Activated naive CD4-positive, alpha-beta T cell treated with anti-CD3 and anti-CD28 coated beads for 36 hours (primary cell): ENCODE measurements at regions not wholly inside any gene's neighbourhood (a gene's known extent, or its start where the extent isn't known, plus 50 kb on each side); places are given as distances from the start of the nearest gene placed in this dataset.

ENCODE experiments used
- CTCF ChIA-PET: fragments of 350-600 bp; sonication (Branson Sonifier 250); formaldehyde crosslinking; loops from one replicate; lab custom pipeline; 2021; ENCODE audit warnings: antibody characterized with exemption; lab: Charles Lee
- DNase-seq: peaks from one replicate; pipeline ENCODE4 v3.0.0-alpha.2; 2020
- H3K27ac Mint-ChIP-seq: one replicate; pipeline ENCODE4 v1.8.0; 2021; ENCODE audit warnings: mild to moderate bottlenecking, mixed read lengths
- H3K27me3 Mint-ChIP-seq: one replicate; pipeline ENCODE4 v1.8.0; 2021; ENCODE audit warnings: low read depth, mixed read lengths
- H3K36me3 Mint-ChIP-seq: one replicate; pipeline ENCODE4 v1.8.0; 2021; ENCODE audit warnings: low read depth, mixed read lengths
- H3K4me1 Mint-ChIP-seq: one replicate; pipeline ENCODE4 v1.8.0; 2021; ENCODE audit warnings: low read depth, mixed read lengths
- H3K4me3 Mint-ChIP-seq: one replicate; pipeline ENCODE4 v1.8.0; 2021; ENCODE audit warnings: mild to moderate bottlenecking, moderate library complexity, mixed read lengths
- H3K9me3 Mint-ChIP-seq: one replicate; pipeline ENCODE4 v1.8.0; 2021; ENCODE audit warnings: mixed read lengths
- intact Hi-C: fragments of 100-400 bp; cut with micrococcal nuclease; formaldehyde crosslinking; loops from one replicate; pipeline ENCODE4 v1.15.1; 2023

- CTCF ChIA-PET: interaction anchor here (0.6 kb wide), 1 partner anchor 777 kb away, joined by 3 read pairs; no protein-coding TSS in a partner anchor
- H3K9me3 Mint-ChIP-seq: peaks cover 5% of the 10 kb centered on the region
- no peaks in the 10 kb centered on the region for H3K4me1 Mint-ChIP-seq
- no peaks in the 10 kb centered on the region for H3K27me3 Mint-ChIP-seq
- no peak for DNase-seq
- no peak overlapping the region for H3K27ac Mint-ChIP-seq
- no peaks in the 10 kb centered on the region for H3K36me3 Mint-ChIP-seq
- H3K4me3 Mint-ChIP-seq: no peak overlapping the region
- intact Hi-C loops: no loop called here
These were observed 302.4 kb upstream of the PDZRN3 start for GRCh38 chr3:73927203-73927570.

- intact Hi-C loops: no loop called here
These were observed 301.8 kb upstream of the PDZRN3 start for GRCh38 chr3:73926360-73927202.

GRCh38 chr3:73925011-73925410 is 300.3 kb upstream of the PDZRN3 start:
- DNase-seq: no peak
- Mint-ChIP-seq H3K27me3 (no peaks in the 10 kb centered on the region), H3K9me3 (peaks cover 3% of the 10 kb centered on the region)

More at GRCh38 chr3:73926360-73927202, 301.8 kb upstream of the PDZRN3 start:
- H3K9me3 Mint-ChIP-seq: peaks cover 3% of the 10 kb centered on the region
- H3K4me3 Mint-ChIP-seq: no peak overlapping the region
- no peaks in the 10 kb centered on the region for H3K36me3 Mint-ChIP-seq
- no peak for DNase-seq
- CTCF ChIA-PET: no interaction called here
- H3K4me1 Mint-ChIP-seq: no peaks in the 10 kb centered on the region
- H3K27ac Mint-ChIP-seq: no peak overlapping the region
- H3K27me3 Mint-ChIP-seq: no peaks in the 10 kb centered on the region

GRCh38 chr3:73924048-73924447 is 299.3 kb upstream of the PDZRN3 start:
- no peak overlapping the region for H3K27ac Mint-ChIP-seq
- H3K4me1 Mint-ChIP-seq: no peaks in the 10 kb centered on the region
- peaks cover 3% of the 10 kb centered on the region for H3K9me3 Mint-ChIP-seq
- H3K36me3 Mint-ChIP-seq: no peaks in the 10 kb centered on the region
- no peak overlapping the region for H3K4me3 Mint-ChIP-seq
- intact Hi-C loops: no loop called here
- no peaks in the 10 kb centered on the region for H3K27me3 Mint-ChIP-seq
- CTCF ChIA-PET: no interaction called here
- no peak for DNase-seq

More at GRCh38 chr3:73925011-73925410, 300.3 kb upstream of the PDZRN3 start:
- intact Hi-C loops: no loop called here
- H3K4me1 Mint-ChIP-seq: no peaks in the 10 kb centered on the region
- no peaks in the 10 kb centered on the region for H3K36me3 Mint-ChIP-seq
- H3K4me3 Mint-ChIP-seq: no peak overlapping the region
- no peak overlapping the region for H3K27ac Mint-ChIP-seq
- CTCF ChIA-PET: no interaction called here

- DNase-seq: no peak
- CTCF ChIA-PET: no interaction called here
- intact Hi-C loops: no loop called here
- no peak overlapping the region for H3K27ac Mint-ChIP-seq
- H3K27me3 Mint-ChIP-seq: no peaks in the 10 kb centered on the region
- no peaks in the 10 kb centered on the region for H3K4me1 Mint-ChIP-seq
- no peak overlapping the region for H3K4me3 Mint-ChIP-seq
- no peaks in the 10 kb centered on the region for H3K36me3 Mint-ChIP-seq
- H3K9me3 Mint-ChIP-seq: peaks cover 5% of the 10 kb centered on the region
These were observed 292.9 kb upstream of the PDZRN3 start for GRCh38 chr3:73917643-73918042.

GRCh38 chr3:73915886-73916285 is 291.1 kb upstream of the PDZRN3 start:
- H3K36me3 Mint-ChIP-seq: no peaks in the 10 kb centered on the region
- intact Hi-C loops: no loop called here
- H3K9me3 Mint-ChIP-seq: peaks cover 2% of the 10 kb centered on the region
- CTCF ChIA-PET: no interaction called here
- no peaks in the 10 kb centered on the region for H3K4me1 Mint-ChIP-seq
- no peaks in the 10 kb centered on the region for H3K27me3 Mint-ChIP-seq
- DNase-seq: no peak
- no peak overlapping the region for H3K27ac Mint-ChIP-seq
- H3K4me3 Mint-ChIP-seq: no peak overlapping the region

- Mint-ChIP-seq H3K9me3 (peaks cover 2% of the 10 kb centered on the region), H3K27me3 (no peaks in the 10 kb centered on the region), H3K4me3 (no peak overlapping the region), H3K36me3 (no peaks in the 10 kb centered on the region), H3K4me1 (no peaks in the 10 kb centered on the region), H3K27ac (no peak overlapping the region)
- intact Hi-C loops: no loop called here
- no peak for DNase-seq
- CTCF ChIA-PET: no interaction called here
These were observed 283.5 kb upstream of the PDZRN3 start for GRCh38 chr3:73908218-73908617.

- peaks cover 2% of the 10 kb centered on the region for H3K9me3 Mint-ChIP-seq
- intact Hi-C loops: no loop called here
- H3K4me3 Mint-ChIP-seq: no peak overlapping the region
- CTCF ChIA-PET: no interaction called here
- DNase-seq: no peak
- no peak overlapping the region for H3K27ac Mint-ChIP-seq
- no peaks in the 10 kb centered on the region for H3K27me3 Mint-ChIP-seq
- H3K4me1 Mint-ChIP-seq: no peaks in the 10 kb centered on the region
- H3K36me3 Mint-ChIP-seq: no peaks in the 10 kb centered on the region
These were observed 276.9 kb upstream of the PDZRN3 start for GRCh38 chr3:73901686-73902085.

- Mint-ChIP-seq H3K4me3 (no peak overlapping the region), H3K4me1 (no peaks in the 10 kb centered on the region), H3K36me3 (no peaks in the 10 kb centered on the region), H3K27ac (no peak overlapping the region), H3K27me3 (no peaks in the 10 kb centered on the region), H3K9me3 (peaks cover 4% of the 10 kb centered on the region)
- CTCF ChIA-PET: no interaction called here
- intact Hi-C loops: no loop called here
- no peak for DNase-seq
These were observed 269.9 kb upstream of the PDZRN3 start for GRCh38 chr3:73894474-73895213.

- DNase-seq: no peak
- CTCF ChIA-PET: no interaction called here
- Mint-ChIP-seq H3K27me3 (no peaks in the 10 kb centered on the region), H3K27ac (no peak overlapping the region), H3K4me3 (no peak overlapping the region), H3K9me3 (peaks cover 4% of the 10 kb centered on the region), H3K36me3 (no peaks in the 10 kb centered on the region), H3K4me1 (no peaks in the 10 kb centered on the region)
- intact Hi-C loops: no loop called here
These were observed 268.3 kb upstream of the PDZRN3 start for GRCh38 chr3:73893089-73893488.

GRCh38 chr3:73885862-73886261 is 261.1 kb upstream of the PDZRN3 start:
- intact Hi-C loops: no loop called here
- no peak for DNase-seq
- Mint-ChIP-seq H3K4me3 (no peak overlapping the region), H3K4me1 (no peaks in the 10 kb centered on the region), H3K27me3 (no peaks in the 10 kb centered on the region), H3K27ac (no peak overlapping the region), H3K9me3 (peaks cover 2% of the 10 kb centered on the region), H3K36me3 (no peaks in the 10 kb centered on the region)
- CTCF ChIA-PET: no interaction called here

- Mint-ChIP-seq H3K4me1 (no peaks in the 10 kb centered on the region), H3K36me3 (no peaks in the 10 kb centered on the region)
These were observed 259.6 kb upstream of the PDZRN3 start for GRCh38 chr3:73884361-73884760.

GRCh38 chr3:73883497-73883896 is 258.8 kb upstream of the PDZRN3 start:
- Mint-ChIP-seq H3K27ac (no peak overlapping the region), H3K27me3 (no peaks in the 10 kb centered on the region), H3K4me1 (no peaks in the 10 kb centered on the region), H3K4me3 (no peak overlapping the region), H3K36me3 (no peaks in the 10 kb centered on the region), H3K9me3 (peaks cover 4% of the 10 kb centered on the region)
- intact Hi-C loops: no loop called here
- CTCF ChIA-PET: interaction anchor here (0.6 kb wide), 1 partner anchor 669 kb away, joined by 3 read pairs; no protein-coding TSS in a partner anchor
- no peak for DNase-seq

More at GRCh38 chr3:73884361-73884760, 259.6 kb upstream of the PDZRN3 start:
- CTCF ChIA-PET: no interaction called here
- no peaks in the 10 kb centered on the region for H3K27me3 Mint-ChIP-seq
- intact Hi-C loops: no loop called here
- no peak overlapping the region for H3K27ac Mint-ChIP-seq
- peaks cover 4% of the 10 kb centered on the region for H3K9me3 Mint-ChIP-seq
- H3K4me3 Mint-ChIP-seq: no peak overlapping the region
- no peak for DNase-seq
